Vagina (tissue), 2 donors: ENCODE measurements at regions not wholly inside any gene's neighbourhood (a gene's known extent, or its start where the extent isn't known, plus 50 kb on each side); places are given as distances from the start of the nearest gene placed in this dataset.

Source experiments
- POLR2AphosphoS5 ChIP-seq, 2 donors: sonication (generic); formaldehyde crosslinking; IDR thresholded peaks; one replicate each; pipeline ENCODE4 v1.9.0; 2017; ENCODE audit warnings: antibody characterized with exemption in 2 of 2, mild to moderate bottlenecking in 2 of 2, low read depth in 1 of 2; ENCODE audit not compliant: insufficient read depth in 1 of 2
- TF ChIP-seq, protein P1 (sequence below), 3 experiments: fragments of 450-650 bp in 2 of 3; fragments of 200-600 bp in 1 of 3; sonication (generic) in 1 of 3; IDR thresholded peaks; one replicate each; pipeline ENCODE4 v1.5.1; 2017 to 2019; ENCODE audit warnings: antibody characterized with exemption in 3 of 3, mild to moderate bottlenecking in 2 of 3, moderate library complexity in 2 of 3

DNA sequence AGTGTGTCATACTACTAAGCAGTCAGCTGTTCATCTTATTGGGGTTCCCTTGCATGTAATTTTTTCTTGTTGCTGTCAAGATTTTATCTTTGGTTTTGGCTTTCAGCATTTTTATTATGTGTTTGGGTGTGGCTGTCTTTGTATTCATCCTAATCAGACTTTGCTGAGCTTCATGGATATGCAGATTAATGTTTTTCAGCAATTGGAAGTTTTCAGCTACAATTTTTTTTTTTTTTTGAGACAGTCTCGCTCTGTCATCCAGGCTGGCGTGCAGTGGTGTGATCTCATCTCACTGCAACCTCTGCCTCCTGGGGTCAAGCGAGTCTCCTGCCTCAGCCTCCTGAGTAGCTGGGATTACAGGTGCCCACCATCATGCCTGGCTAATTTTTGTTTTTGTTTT lies 108.8 kb downstream of the BARX1 start:
- TF ChIP-seq, protein P1, sequence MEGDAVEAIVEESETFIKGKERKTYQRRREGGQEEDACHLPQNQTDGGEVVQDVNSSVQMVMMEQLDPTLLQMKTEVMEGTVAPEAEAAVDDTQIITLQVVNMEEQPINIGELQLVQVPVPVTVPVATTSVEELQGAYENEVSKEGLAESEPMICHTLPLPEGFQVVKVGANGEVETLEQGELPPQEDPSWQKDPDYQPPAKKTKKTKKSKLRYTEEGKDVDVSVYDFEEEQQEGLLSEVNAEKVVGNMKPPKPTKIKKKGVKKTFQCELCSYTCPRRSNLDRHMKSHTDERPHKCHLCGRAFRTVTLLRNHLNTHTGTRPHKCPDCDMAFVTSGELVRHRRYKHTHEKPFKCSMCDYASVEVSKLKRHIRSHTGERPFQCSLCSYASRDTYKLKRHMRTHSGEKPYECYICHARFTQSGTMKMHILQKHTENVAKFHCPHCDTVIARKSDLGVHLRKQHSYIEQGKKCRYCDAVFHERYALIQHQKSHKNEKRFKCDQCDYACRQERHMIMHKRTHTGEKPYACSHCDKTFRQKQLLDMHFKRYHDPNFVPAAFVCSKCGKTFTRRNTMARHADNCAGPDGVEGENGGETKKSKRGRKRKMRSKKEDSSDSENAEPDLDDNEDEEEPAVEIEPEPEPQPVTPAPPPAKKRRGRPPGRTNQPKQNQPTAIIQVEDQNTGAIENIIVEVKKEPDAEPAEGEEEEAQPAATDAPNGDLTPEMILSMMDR (IDR thresholded peaks at IDR 0.05): no peak
- no peak for TF ChIP-seq POLR2AphosphoS5 (IDR thresholded peaks at IDR 0.05; ENCODE audit: insufficient read depth in 1 of 2, low read depth in 1 of 2)
